GM12891 (cell line): ENCODE measurements at regions not wholly inside any gene's neighbourhood (a gene's known extent, or its start where the extent isn't known, plus 50 kb on each side); places are given as distances from the start of the nearest gene placed in this dataset.
A peak's percentile ranks its signal among the peaks of the same experiment; 100 is the strongest.

ENCODE experiments used
- DNase-seq: peaks from one replicate; pipeline ENCODE4 v3.0.0; 2011; ENCODE audit warnings: low spot score; ENCODE audit not compliant: insufficient read length
- FAIRE-seq: peaks from 2 replicates; lab custom pipeline; 2011; peaks lifted over from hg19 to GRCh38; lab: Jason Lieb, UNC
- PAX5 ChIP-seq: IDR thresholded peaks from 2 replicates; pipeline ENCODE4 v1.6.1; 2011; ENCODE audit warnings: low read length, moderate library complexity, mild to moderate bottlenecking; ENCODE audit not compliant: insufficient read depth, severe bottlenecking
- POLR2A ChIP-seq: IDR thresholded peaks from 2 replicates; pipeline ENCODE4 v1.6.1; 2011; ENCODE audit warnings: low read depth, low read length, control low read depth
- POLR2AphosphoS5 ChIP-seq: IDR thresholded peaks from 2 replicates; pipeline ENCODE4 v1.6.1; 2011; ENCODE audit warnings: low read depth, low read length, control low read depth
- POU2F2 ChIP-seq: IDR thresholded peaks from 2 replicates; pipeline ENCODE4 v1.6.1; 2011; ENCODE audit warnings: low read depth, mild to moderate bottlenecking, control low read depth, low read length, moderate library complexity
- SPI1 ChIP-seq: IDR thresholded peaks from 2 replicates; pipeline ENCODE4 v1.6.1; 2011; ENCODE audit warnings: low read depth, low read length, control low read depth
- TAF1 ChIP-seq: IDR thresholded peaks from 2 replicates; pipeline ENCODE4 v1.6.1; 2011; ENCODE audit warnings: low read depth, low read length, control low read depth

GRCh38 chr22:19574247-19574646, 50.0 kb upstream of the CLDN5 start:
- TF ChIP-seq TAF1 (no peak), POU2F2 (no peak), PAX5 (no peak), POLR2AphosphoS5 (no peak)
- FAIRE-seq (no peak), DNase-seq (no peak)

GRCh38 chr22:19576460-19577421, 52.5 kb upstream of the CLDN5 start:
- FAIRE-seq: peak; percentile 77
- no peak for TF ChIP-seq POLR2AphosphoS5
- TF ChIP-seq POLR2A: no peak
- no peak for TF ChIP-seq POU2F2
- no peak for TF ChIP-seq TAF1
- TF ChIP-seq SPI1: no peak
- TF ChIP-seq PAX5: no peak
- DNase-seq: peak; percentile 50

- FAIRE-seq (no peak), DNase-seq (no peak)
Measured at GRCh38 chr22:19577422-19577966, 53.3 kb upstream of the CLDN5 start.

GRCh38 chr22:19578180-19579004, 54.2 kb upstream of the CLDN5 start:
- DNase-seq: no peak
- no peak for FAIRE-seq
- TF ChIP-seq SPI1 (no peak), TAF1 (no peak), POLR2A (no peak), PAX5 (no peak), POU2F2 (no peak), POLR2AphosphoS5 (no peak)

More at GRCh38 chr22:19577422-19577966, 53.3 kb upstream of the CLDN5 start:
- TF ChIP-seq TAF1 (no peak), POLR2AphosphoS5 (no peak), POU2F2 (no peak), PAX5 (no peak), SPI1 (no peak), POLR2A (no peak)

GRCh38 chr22:19579115-19579811, 55.1 kb upstream of the CLDN5 start:
- no peak for TF ChIP-seq POLR2AphosphoS5
- TF ChIP-seq PAX5: no peak
- no peak for TF ChIP-seq TAF1
- TF ChIP-seq POU2F2: no peak
- no peak for TF ChIP-seq POLR2A
- no peak for TF ChIP-seq SPI1
- DNase-seq: no peak
- no peak for FAIRE-seq

- TF ChIP-seq POLR2A (no peak), POLR2AphosphoS5 (no peak), SPI1 (no peak), TAF1 (no peak)
- peak; percentile 56 for FAIRE-seq
- DNase-seq: no peak
Measured at GRCh38 chr22:19579880-19580279, 55.7 kb upstream of the CLDN5 start.

GRCh38 chr22:19580291-19580890, 56.2 kb upstream of the CLDN5 start:
- no peak for FAIRE-seq
- DNase-seq: no peak
- no peak for TF ChIP-seq TAF1
- no peak for TF ChIP-seq PAX5
- no peak for TF ChIP-seq POU2F2
- no peak for TF ChIP-seq SPI1
- TF ChIP-seq POLR2A: no peak
- TF ChIP-seq POLR2AphosphoS5: no peak

- TF ChIP-seq TAF1 (no peak), SPI1 (no peak), PAX5 (no peak), POU2F2 (no peak), POLR2AphosphoS5 (no peak), POLR2A (no peak)
- DNase-seq (no peak), FAIRE-seq (no peak)
Measured at GRCh38 chr22:19582033-19582693, 58.0 kb upstream of the CLDN5 start.
